SKM-1 (cell line): ENCODE measurements at regions not wholly inside any gene's neighbourhood (a gene's known extent, or its start where the extent isn't known, plus 50 kb on each side); places are given as distances from the start of the nearest gene placed in this dataset.

ENCODE experiments used
- DNase-seq: peaks from one replicate; lab custom pipeline; 2025; ENCODE audit not compliant: unreplicated experiment; lab: John Stamatoyannopoulos, UW

DNA sequence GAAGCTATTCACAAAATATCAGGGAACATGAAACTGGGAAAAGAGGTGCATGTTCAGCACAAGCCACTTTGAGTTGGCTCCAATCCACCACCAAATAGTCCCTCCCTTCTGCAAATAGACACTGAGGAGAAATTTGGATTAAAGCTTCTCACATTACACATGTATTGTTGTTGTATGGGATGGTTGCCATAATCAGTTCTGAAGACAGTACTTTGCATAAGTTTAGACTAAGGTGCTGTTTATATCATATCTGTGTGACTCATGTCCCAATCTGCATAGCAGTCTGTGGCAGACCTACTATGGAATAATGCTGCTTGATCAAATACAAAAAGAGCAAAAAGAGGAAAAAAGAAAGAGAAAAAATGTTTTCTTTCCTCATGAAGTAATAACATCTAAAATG lies 376.7 kb upstream of the DDI1 start:
- no peak for DNase-seq

DNA sequence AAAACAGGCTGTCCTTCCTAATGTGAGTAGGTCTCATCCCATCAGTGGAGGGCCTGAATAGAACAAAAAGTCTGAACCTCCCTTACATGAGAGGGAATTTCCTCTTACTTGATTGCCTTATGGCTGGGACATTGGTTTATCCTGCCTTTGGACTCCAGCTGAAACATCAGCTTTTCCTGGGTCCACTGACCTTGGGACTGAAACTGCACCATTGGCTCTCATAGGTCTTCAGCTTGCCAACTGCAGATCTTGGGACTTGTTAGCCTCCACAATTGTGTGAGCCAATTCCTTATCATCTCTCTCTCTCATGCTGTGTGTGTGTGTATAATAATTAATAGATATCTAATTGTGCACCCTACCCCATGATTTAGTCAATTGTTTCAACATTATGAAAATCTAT lies 375.3 kb upstream of the DDI1 start:
- DNase-seq = no peak

GRCh38 chr11:103661991-103662390 lies 374.4 kb upstream of the DDI1 start:
- no peak for DNase-seq

DNA sequence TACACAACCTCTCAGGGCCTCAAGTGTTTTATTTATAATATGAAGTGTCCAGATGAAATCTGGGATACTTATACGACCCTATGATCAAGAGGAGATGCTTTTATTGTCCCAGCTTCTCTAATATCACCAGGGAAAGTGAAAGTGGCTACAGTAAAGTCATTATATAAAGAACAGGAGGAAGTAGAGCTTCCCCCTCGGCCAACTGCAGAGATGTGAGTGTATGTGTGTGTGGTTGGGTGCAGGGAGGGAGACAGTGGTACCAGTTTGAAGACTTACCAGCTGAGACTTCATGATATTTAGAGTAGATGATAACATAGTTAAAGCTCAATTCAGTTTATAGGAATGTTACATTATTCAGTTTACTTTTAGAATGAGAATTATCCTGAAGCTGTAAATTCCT lies 373.6 kb upstream of the DDI1 start:
- DNase-seq = peak; percentile 33

GRCh38 chr11:103668859-103669258 lies 367.6 kb upstream of the DDI1 start:
- no peak for DNase-seq

DNA sequence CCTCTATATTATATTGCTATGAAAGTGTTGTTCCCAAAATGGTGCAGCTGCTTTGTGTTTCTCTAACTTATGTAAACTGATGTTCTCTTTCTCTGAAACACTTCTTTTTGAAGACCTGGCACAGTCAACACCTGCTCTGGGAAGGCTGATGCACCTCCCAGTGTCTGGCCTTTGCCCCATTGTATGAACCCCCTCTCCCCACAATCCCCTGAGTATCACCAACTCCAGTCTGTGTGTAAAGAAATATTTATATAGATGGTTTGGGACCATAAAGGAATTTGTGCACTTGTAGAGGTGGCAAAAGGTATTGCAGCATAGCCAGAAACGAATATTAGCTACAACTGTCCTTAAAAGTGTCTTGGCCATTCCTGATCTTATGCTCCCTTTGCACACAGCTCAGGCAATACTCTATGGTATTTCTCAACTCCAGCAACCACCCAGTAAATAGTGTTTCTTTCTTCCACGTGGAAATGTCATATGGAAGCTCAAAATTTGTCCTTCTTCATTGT lies 365.2 kb upstream of the DDI1 start:
- DNase-seq = no peak

DNA sequence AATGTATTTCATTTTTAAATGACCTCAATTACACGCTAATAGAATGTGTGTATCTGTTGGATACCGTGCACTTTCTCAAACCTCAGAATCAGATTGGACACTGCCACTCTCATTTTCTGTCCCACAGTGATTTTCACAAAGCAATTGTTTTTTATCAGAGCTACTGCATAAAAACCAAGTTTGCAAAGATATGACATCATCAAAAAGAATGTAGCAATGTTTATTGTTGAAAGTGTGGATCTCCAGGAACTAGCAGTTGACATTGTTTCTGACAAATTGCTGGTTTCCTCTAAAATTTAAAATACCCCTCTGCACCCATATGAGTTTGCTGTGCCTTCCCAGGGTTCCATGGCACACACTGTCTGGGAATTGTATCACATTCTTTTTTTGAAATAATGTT lies 362.7 kb upstream of the DDI1 start:
- DNase-seq = no peak

GRCh38 chr11:103676413-103676812 lies 360.0 kb upstream of the DDI1 start:
- no peak for DNase-seq

DNA sequence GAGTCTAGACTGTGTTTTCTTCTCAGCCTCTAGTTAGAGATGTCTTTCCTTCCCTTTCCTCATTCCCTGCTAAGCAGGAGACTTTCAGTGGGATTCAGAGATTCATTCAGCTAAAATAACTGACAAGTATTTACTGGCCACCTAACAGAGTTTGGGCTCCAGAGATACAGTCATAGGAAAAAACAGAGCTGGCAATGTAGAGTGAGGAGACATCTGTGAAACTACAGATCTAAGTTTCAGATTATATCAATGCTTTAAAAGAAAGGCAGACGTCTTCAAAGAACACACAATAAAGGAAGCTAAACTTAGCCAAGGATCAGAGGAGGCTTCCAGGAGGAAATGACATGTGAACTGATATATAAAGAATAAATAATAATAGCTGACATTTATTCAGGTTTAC lies 355.6 kb upstream of the DDI1 start:
- no peak for DNase-seq

DNA sequence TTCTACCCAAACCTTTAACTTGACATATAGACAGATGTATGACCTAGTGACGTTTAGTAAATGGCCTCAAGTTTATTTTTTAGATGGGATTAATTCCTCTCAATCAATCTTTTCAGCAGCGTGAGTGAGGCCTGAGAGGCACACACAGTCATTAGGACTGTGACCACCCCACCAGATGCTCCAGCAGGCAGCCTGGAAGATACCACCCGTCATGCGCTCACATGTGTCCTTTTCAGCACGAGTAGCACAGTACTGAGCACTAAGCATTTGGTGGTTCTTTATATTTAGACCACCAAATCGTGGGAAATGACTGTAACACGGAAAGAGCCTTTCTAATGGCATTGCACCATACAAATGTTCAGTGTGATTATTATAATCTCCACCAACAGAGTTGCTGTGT lies 354.6 kb upstream of the DDI1 start:
- DNase-seq = no peak

GRCh38 chr11:103682318-103683184 lies 353.9 kb upstream of the DDI1 start:
- peak; percentile 51 for DNase-seq

DNA sequence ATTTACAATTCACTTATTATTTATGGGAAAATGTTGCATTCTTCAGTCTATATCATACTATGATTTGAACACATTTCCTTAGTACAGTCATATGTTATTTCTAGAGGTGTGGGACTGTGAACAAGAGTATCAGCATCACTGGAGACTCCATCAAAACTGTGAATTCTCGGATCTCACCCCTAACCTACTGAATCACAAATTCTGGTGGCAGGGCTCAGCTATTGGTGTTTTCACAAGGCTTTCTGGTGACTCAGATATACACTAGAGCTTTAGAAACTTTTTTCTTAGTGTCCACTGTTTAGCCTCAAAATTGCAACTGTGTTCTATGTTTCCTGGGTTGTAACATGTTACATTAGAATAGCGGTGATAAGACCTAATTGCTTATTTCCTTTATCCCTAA lies 352.9 kb upstream of the DDI1 start:
- no peak for DNase-seq

DNA sequence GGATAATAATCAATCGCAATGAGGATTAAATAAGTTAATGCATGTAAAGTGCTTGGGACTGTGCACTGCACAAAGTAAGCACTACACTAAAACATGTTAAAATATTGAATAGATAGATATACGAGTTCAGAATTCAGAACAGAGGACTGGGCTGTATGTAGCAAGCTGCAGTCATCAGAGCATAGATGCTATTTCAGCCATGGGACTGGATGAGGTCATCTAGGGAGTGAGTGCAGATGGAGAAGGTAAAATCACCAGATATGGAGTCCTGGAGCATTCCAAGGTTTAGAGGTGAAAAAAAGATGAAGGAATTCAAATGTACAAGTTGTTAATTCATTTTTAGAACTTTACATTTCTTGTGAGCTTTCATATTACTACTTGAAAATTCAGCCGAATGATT lies 347.5 kb upstream of the DDI1 start:
- DNase-seq = no peak

DNA sequence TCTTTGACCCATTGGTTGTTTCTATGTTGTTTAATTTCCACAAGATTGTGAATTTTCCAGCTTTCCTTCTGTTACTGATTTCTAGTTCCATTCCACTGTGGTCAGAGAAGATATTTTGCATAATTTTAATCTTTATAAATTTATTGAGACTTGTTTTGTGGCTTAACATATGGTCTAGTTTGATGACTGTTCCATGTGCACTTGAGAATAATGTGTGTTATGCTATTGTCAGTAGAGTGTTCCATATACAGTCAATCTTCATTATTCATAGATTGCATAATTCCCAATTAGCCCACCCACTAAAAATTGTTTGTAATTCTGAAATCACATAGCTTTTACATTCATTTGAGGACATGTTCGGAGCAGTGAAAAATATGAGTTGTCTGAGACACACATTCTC lies 346.1 kb upstream of the DDI1 start:
- DNase-seq = no peak

GRCh38 chr11:103696123-103696522 lies 340.3 kb upstream of the DDI1 start:
- no peak for DNase-seq

DNA sequence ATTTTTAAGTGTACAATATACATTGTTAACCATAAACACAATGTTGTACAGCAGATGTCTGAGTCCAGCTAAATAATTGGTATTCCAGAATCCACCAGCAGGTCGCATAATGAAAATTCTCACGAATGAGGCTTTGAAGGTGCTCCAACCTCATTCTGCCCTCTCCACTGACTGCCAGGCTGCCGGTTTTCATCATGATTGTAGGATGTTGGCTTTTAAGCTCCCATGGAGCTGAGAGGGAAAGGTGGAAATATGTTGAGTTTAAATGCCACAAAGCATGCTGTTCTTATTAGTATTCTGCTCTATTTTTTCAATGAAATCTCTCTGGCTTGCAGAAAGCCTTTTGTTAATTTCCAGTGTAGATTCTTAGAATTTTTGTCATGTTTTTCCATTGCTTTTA lies 337.2 kb upstream of the DDI1 start:
- DNase-seq = no peak

GRCh38 chr11:103699656-103700055 lies 336.8 kb upstream of the DDI1 start:
- DNase-seq = no peak

DNA sequence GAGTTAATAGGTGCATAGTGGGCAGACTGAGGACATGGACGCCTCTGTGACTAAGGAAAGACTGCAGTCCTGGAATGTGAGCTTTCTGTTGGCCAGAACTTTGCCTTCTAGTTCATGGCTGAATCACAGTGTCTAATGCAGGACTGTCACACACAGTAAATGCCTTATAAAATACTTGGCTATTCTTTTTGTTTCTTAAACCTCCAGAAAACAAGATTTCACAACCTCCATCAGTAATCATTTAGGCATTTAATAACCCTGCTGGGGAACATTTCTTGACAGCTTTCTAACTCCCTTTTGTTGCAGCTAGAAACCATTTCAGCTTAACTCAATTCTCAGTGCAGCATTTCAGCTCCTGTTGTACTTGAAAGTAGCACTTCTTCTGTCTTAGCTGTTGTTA lies 335.8 kb upstream of the DDI1 start:
- no peak for DNase-seq

DNA sequence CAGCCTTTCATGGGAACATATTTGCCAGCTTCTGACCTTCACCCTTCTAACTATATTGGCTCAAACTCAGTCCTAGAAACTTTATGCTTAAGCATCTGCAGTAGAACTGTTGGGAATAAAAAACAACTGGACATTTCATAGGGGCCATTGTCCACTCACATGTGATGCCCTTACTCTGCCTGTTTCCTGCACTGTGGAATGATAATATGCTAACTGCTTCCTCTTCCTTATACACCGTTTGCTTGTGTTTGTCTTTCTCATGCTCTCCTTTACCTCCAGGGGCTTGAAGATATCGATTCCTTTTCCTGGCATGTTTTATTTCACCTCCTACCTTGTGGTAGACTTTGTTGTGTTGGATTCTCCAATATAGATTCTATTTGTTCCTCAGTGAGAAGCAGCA lies 333.0 kb upstream of the DDI1 start:
- no peak for DNase-seq

- no peak for DNase-seq
Measured at GRCh38 chr11:103703954-103704353, 332.5 kb upstream of the DDI1 start.

DNA sequence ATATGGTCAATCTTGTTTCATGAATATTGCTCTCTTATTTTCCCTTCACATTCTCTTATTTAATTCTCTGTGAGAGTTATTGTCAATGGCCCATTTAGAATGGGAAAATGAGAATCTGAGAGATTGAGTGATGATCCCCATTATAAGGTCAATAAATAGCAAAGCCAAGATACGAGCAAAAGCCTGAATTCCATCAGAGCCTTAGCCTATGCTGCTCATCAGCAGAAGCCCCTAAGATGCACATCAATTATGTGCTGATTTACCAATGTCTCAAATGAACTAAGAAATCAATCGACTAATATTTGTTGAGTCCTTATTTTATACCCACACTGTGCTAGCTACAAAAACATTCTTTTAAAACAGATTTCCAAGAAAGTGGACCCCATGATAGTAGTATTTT lies 330.8 kb upstream of the DDI1 start:
- DNase-seq = no peak

GRCh38 chr11:103709371-103709770 lies 327.1 kb upstream of the DDI1 start:
- DNase-seq = peak; percentile 5

DNA sequence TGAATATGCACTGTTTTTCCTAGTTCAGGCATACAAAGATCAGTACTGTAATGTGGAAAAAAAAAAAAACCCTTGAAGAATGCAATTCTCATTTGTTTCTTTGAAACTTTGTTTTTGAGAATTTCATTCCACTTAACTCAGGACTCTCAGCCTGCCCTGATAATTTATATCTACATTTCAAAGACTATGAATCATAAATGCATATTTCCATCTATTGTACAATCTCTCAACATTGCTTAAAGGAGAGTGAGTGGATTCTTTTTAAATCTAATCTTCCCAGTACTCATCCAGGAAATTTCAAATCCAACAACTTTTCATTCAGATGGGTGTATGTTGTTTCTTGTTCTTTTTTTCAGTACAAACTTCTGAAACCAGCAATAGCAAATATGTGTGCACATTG lies 322.2 kb upstream of the DDI1 start:
- no peak for DNase-seq
